HG03460 (cell line): ENCODE measurements at regions not wholly inside any gene's neighbourhood (a gene's known extent, or its start where the extent isn't known, plus 50 kb on each side); places are given as distances from the start of the nearest gene placed in this dataset.

Experiments used
- ATAC-seq: cut with Tn5 transposase; IDR thresholded peaks from one replicate; pipeline ENCODE4 v1.9.1; 2021; ENCODE audit not compliant: unreplicated experiment

GRCh38 chr16:86016201-86016965 lies 117.4 kb downstream of the IRF8 start:
- ATAC-seq, result no peak

GRCh38 chr16:86018071-86018470 lies 119.1 kb downstream of the IRF8 start:
- no peak for ATAC-seq

DNA sequence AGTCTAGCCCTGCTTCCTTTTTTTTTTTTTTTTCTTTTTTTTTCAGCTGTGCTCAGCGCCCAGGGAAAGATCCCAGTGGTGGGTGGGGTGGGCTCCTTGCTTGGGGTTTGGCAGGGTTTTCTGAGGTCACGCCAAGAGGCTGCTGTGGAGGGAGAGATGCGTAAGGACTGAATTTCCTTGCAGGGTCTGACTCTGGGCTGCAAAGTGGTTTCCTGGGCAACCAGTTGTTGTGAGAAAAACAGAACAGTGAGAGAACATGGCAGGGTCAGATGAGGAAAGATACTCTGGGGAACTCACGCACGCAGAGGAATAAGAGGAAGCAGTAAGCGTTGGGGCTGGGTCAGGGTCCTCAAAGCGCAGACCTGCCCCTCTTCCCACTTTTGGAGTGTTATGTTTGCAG lies 119.5 kb downstream of the IRF8 start:
- no peak for ATAC-seq

GRCh38 chr16:86018941-86019340 lies 120.0 kb downstream of the IRF8 start:
- ATAC-seq, result no peak

DNA sequence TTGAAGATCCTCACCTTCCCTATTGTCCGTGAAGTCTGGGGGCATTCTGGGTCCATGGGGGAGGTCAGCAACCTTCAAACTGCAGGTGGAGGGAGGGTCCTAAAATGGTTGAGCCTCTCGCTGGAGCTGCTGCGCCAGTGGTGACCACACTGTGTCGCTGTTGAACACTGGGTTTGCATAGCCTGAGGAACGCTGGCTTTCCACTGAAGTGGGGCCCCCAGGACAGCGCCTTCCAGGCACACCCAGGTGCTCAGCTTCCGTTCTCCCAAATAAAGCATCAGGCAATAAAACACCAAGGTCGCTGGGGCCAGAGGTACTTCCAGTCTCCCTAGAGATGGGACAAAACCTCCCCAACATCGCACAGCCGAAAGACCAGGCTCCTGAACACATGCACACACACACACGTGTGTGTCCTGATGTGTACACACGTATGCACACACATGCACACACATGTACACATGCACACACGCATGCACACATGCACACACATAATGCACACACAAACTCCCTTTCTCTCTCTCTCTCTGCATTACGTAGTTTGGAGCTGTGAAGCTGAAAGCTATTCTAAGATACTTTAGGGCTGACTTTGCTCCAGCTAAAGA lies 120.6 kb downstream of the IRF8 start:
- no peak for ATAC-seq

- ATAC-seq, result no peak
Observed at GRCh38 chr16:86020971-86021370, 122.0 kb downstream of the IRF8 start.

- ATAC-seq, result no peak
Observed at GRCh38 chr16:86022381-86022960, 123.5 kb downstream of the IRF8 start.

DNA sequence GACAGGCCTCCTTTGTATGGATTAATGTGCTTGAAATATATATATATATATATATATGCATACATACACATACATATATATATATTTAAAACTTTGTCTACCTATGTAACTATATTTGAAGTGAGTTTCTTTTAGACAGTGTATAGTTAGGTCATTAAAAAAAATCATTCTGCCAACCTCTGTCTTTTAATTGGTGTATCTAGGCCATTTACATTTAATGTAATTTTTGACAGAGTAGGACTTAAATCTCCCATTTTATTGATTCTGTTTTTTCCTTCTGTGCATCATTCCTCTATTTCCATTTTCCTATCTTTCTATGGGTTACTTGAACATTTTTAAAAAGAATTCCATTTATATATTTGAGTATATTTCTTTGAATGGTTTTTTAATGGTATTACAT lies 125.2 kb downstream of the IRF8 start:
- no peak for ATAC-seq

- ATAC-seq, result no peak
Observed at GRCh38 chr16:86025706-86026105, 126.7 kb downstream of the IRF8 start.

GRCh38 chr16:86026171-86026910 lies 127.4 kb downstream of the IRF8 start:
- no peak for ATAC-seq

GRCh38 chr16:86026916-86027315 lies 128.0 kb downstream of the IRF8 start:
- no peak for ATAC-seq

- no peak for ATAC-seq
Observed at GRCh38 chr16:86027373-86028126, 128.6 kb downstream of the IRF8 start.

- ATAC-seq, result no peak
Observed at GRCh38 chr16:86029131-86029741, 130.3 kb downstream of the IRF8 start.

GRCh38 chr16:86030116-86030515 lies 131.2 kb downstream of the IRF8 start:
- ATAC-seq, result no peak

GRCh38 chr16:86031141-86031678 lies 132.2 kb downstream of the IRF8 start:
- ATAC-seq, result no peak

DNA sequence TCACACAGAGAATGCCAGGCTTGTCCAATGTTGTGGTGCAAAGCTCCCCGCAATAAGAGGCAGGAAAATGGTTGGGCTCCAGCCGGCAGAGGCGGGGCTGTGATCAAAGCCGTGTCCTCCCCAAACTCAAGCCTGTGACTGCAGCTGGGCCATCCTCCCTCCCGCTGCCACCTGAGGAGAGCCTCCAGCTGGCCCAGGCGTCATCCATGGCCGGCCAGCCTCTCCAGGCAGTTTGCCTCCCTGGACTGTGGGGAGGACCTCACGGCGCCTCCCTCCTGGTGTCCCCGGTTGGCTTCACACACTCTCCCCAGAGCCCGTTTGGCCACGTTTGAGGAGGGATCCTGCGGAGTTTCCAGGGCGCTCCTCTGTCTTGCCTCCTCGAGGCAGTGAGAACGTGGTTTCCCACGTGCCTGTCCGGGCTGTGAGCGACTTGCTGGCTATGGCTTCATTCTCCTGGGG lies 134.1 kb downstream of the IRF8 start:
- ATAC-seq, result no peak

- ATAC-seq, result no peak
Observed at GRCh38 chr16:86033971-86034370, 135.0 kb downstream of the IRF8 start.

DNA sequence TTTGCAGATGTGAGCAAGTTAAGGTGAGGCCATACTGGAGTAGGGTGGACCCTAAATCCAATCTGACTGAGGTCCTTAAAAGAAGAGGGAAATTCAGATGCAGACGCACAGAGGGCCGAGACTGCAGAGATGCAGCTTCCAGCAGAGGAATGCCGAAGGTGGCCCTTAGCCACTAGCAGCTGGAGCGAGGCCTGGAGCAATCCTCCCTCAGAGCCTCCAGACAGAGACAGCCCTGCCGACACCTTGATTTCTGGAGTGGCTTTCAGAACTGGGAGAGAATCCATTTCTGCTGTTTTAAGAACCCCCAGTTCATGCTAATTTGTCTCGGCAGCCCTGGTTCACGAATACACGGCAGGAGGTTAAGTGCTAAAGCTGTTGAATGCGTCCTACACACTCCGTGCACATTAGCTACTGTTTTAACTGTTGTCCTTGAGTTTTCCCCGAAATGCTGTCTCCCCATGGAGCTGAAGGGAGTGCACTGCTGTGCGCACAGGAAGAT lies 135.5 kb downstream of the IRF8 start:
- no peak for ATAC-seq

DNA sequence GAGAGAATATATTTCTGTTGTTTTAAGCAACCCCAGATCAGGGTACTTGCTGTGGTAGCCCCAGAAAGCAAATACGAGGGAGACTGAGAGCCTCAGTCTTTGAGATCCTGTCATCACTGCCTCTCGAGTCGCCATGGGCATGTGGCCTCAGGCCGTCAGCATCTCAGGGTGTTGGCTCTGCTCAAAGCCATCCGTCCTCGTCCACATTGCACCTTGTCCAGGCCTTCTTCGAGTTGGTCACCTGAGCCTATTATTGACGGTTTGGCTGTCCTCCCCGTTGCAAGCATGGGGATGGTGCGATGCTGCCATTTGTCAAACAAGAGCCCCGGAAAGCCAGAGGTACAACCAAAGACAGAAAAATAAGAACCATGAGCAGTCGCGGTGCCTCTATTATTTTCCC lies 136.9 kb downstream of the IRF8 start:
- no peak for ATAC-seq
